Osteocyte (in vitro differentiated cells): ENCODE measurements at regions not wholly inside any gene's neighbourhood (a gene's known extent, or its start where the extent isn't known, plus 50 kb on each side); places are given as distances from the start of the nearest gene placed in this dataset.
A peak's percentile ranks its signal among the peaks of the same experiment; 100 is the strongest.

Experiments used
- DNase-seq: peaks from one replicate; pipeline ENCODE4 v3.0.0; 2021; ENCODE audit warnings: mixed read lengths; ENCODE audit not compliant: unreplicated experiment; ENCODE audit errors: extremely low spot score
- H3K27ac Mint-ChIP-seq: one replicate; pipeline ENCODE4 v1.8.0; 2021; ENCODE audit warnings: mild to moderate bottlenecking, mixed read lengths; ENCODE audit not compliant: unreplicated experiment
- H3K27me3 Mint-ChIP-seq: one replicate; pipeline ENCODE4 v1.8.0; 2021; ENCODE audit warnings: mixed read lengths; ENCODE audit not compliant: unreplicated experiment
- H3K36me3 Mint-ChIP-seq: one replicate; pipeline ENCODE4 v1.8.0; 2021; ENCODE audit warnings: mixed read lengths; ENCODE audit not compliant: unreplicated experiment
- H3K4me1 Mint-ChIP-seq: one replicate; pipeline ENCODE4 v1.8.0; 2021; ENCODE audit warnings: mixed read lengths; ENCODE audit not compliant: unreplicated experiment
- H3K4me3 Mint-ChIP-seq: one replicate; pipeline ENCODE4 v1.8.0; 2021; ENCODE audit warnings: mild to moderate bottlenecking, moderate library complexity, mixed read lengths; ENCODE audit not compliant: unreplicated experiment
- H3K9me3 Mint-ChIP-seq: one replicate; pipeline ENCODE4 v1.8.0; 2021; ENCODE audit warnings: mixed read lengths; ENCODE audit not compliant: unreplicated experiment
- TF ChIP-seq, protein P1 (sequence below): fragments of 200-600 bp; sonication (generic); IDR thresholded peaks from 2 replicates; pipeline ENCODE4 v1.5.0; 2021; ENCODE audit warnings: antibody characterized with exemption, mild to moderate bottlenecking, moderate library complexity

DNA sequence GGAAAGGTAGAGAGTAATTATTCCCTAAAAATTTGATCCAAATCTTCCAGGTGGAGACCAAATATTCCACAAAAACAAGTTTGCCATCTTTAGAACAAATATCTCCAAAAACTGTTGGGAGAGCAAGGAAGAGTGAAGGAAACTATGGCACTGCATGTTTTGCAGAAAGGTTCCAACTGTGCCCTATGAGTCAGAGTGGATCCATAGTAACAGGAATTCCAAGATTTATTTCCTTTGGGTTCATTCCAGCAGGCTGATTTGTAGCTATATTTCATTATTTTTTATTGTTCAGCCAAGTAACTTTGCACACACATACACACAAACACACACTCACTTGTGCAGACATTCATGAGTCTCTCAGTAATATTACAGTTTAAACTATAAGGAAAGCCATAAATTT is 459.7 kb upstream of the EPHA6 start:
- no peak for DNase-seq
- Mint-ChIP-seq H3K4me3 (no peak overlapping the region), H3K36me3 (no peaks in the 10 kb centered on the region), H3K27ac (peak overlapping the region; percentile 45), H3K9me3 (peaks cover 8% of the 10 kb centered on the region), H3K4me1 (peaks cover 24% of the 10 kb centered on the region), H3K27me3 (no peaks in the 10 kb centered on the region)
- TF ChIP-seq, protein P1, sequence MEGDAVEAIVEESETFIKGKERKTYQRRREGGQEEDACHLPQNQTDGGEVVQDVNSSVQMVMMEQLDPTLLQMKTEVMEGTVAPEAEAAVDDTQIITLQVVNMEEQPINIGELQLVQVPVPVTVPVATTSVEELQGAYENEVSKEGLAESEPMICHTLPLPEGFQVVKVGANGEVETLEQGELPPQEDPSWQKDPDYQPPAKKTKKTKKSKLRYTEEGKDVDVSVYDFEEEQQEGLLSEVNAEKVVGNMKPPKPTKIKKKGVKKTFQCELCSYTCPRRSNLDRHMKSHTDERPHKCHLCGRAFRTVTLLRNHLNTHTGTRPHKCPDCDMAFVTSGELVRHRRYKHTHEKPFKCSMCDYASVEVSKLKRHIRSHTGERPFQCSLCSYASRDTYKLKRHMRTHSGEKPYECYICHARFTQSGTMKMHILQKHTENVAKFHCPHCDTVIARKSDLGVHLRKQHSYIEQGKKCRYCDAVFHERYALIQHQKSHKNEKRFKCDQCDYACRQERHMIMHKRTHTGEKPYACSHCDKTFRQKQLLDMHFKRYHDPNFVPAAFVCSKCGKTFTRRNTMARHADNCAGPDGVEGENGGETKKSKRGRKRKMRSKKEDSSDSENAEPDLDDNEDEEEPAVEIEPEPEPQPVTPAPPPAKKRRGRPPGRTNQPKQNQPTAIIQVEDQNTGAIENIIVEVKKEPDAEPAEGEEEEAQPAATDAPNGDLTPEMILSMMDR, result no peak

DNA sequence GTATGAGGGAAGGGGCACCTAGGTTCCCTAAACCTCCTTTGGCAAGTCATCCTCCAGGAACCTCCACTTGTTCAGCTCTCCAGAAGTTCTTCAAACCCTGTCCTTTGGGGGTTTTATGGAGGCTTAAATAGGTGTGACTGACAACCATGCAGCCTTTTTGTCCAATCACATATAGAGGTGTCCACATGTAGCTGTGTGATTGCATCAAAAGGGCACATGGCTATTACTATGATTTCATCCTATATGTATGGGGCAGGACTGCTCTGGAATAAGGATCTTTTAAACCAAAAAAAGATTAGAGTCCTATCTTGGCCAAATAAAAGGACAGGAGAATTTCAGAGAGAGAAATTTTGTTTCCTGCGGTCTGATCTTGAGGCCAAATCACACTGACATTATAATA is 453.2 kb upstream of the EPHA6 start:
- DNase-seq, result no peak
- Mint-ChIP-seq H3K4me3 (no peak overlapping the region), H3K27me3 (no peaks in the 10 kb centered on the region), H3K27ac (no peak overlapping the region), H3K4me1 (peaks cover 8% of the 10 kb centered on the region), H3K36me3 (no peaks in the 10 kb centered on the region), H3K9me3 (peaks cover 8% of the 10 kb centered on the region)
- TF ChIP-seq, protein P1, result no peak

DNA sequence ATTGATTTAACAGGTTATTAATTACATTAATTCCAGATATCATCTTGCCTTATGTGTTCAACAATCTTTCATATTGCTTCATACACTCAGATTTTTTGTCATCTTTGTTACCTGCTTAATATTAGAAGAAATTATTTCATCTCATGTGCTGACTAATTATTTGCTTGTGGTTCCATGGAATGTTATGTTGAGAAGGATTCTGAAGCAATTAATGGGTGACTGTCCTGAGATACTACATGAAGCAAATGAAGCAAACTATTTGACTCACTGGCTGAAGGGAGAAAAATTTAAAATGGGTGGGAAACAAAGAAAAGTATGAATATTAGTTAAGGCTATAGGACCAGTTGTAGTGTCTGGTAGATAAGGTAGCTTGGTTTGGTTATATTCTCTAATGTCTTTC is 443.8 kb upstream of the EPHA6 start:
- Mint-ChIP-seq H3K9me3 (no peaks in the 10 kb centered on the region), H3K27ac (no peak overlapping the region), H3K27me3 (peaks cover 22% of the 10 kb centered on the region), H3K4me1 (no peaks in the 10 kb centered on the region), H3K36me3 (no peaks in the 10 kb centered on the region), H3K4me3 (no peak overlapping the region)
- no peak for DNase-seq
- TF ChIP-seq, protein P1, result no peak

DNA sequence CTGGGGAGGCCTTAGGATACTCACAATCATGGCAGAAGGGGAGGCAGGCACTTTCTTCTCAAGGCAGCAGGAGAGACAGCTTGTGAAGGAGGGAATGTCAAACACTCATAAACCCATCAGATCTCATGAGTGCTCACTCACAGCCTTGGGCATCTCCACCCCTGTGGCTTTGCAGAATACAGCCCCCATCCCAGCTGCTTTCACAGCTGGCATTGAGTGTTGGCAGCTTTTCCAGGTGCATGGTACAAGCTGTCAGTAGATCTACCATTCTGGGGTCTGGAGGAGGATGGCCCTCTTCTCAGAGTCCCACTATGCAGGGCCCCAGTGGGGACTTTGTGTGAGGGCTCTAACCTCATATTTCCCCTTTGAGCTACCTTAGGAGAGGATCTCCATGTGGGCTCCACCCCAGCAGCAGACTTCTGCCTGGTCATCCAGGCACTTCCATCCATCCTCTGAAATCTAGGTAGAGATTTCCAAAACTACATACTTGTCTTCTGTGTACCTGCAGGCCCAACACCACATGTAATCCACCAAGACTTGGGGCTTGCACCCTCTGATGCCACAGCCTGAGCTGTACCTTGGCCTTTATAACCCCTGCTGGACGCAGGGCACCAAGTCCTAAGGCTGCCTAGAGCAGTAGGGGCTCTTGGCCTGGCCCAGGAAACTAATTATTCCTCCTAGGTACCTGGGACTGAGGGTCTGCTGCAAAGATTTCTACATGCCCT is 404.2 kb upstream of the EPHA6 start:
- TF ChIP-seq, protein P1, result no peak
- no peaks in the 10 kb centered on the region for H3K9me3 Mint-ChIP-seq
- H3K27ac Mint-ChIP-seq, result no peak overlapping the region
- DNase-seq, result no peak
- no peak overlapping the region for H3K4me3 Mint-ChIP-seq
- no peaks in the 10 kb centered on the region for H3K27me3 Mint-ChIP-seq
- no peaks in the 10 kb centered on the region for H3K36me3 Mint-ChIP-seq
- H3K4me1 Mint-ChIP-seq, result no peaks in the 10 kb centered on the region

DNA sequence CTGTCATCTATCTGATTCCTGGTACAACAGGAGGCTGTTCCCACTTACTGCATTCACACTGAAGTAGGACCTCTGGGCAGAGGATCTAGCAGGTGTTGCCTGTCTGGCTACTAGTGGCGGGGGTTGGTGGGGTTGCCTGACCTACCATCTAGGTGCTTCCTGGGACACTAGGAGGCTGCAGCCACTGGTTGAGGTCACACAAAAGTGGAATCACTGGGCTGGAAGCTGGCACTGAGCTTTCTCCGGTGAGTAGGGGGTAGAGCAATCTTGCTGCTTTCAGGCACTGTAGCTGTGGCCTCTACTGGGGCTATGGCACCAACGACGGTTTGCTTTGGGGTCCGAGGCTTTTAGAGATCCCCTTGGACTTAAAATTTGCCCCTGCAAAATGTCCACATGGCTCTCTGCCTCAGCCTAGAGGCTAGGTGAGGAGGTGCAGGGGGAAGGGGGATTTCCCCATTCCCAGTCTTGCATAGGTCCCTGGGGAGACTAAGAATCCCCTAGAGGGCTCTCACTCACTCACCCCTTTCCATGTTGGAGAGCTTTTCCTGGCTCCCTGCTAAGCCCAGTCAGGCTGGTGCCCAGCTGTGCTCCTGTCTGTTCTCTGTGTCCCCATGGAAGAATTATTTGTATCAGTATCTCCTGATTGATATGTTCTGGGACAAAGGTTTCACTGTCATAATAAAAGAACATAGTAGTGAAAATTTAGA is 397.7 kb upstream of the EPHA6 start:
- Mint-ChIP-seq H3K9me3 (no peaks in the 10 kb centered on the region), H3K36me3 (no peaks in the 10 kb centered on the region), H3K4me1 (peaks cover 7% of the 10 kb centered on the region), H3K4me3 (no peak overlapping the region), H3K27ac (no peak overlapping the region), H3K27me3 (no peaks in the 10 kb centered on the region)
- TF ChIP-seq, protein P1, result no peak
- no peak for DNase-seq
